NCI-H2171 (cell line): ENCODE measurements at regions not wholly inside any gene's neighbourhood (a gene's known extent, or its start where the extent isn't known, plus 50 kb on each side); places are given as distances from the start of the nearest gene placed in this dataset.

Experiments used
- DNase-seq: peaks from one replicate; lab custom pipeline; 2025; lab: John Stamatoyannopoulos, UW

DNA sequence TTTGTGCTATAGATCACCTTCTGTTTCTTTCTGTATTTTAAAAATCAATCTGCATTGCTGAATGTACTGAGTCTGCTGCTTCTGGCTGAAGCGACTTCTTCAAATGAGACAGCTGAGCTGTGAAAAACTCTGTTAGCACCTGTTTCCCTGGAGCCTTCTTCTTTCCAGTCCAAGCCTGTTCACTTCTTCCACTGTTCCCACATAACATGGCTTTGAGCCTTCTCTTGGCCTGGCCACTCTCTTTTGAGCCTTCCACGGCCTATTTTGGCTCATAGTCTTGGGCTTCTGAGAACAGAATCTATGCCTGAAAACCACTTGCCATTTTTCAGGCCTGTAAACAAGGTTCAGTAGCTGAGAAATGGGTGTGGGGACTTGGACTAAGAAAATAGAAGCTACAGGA is 132.9 kb upstream of the IGFBP7 start:
- DNase-seq: no peak

GRCh38 chr4:57234252-57234775 is 124.1 kb upstream of the IGFBP7 start:
- DNase-seq: no peak

- DNase-seq: no peak
Observed at GRCh38 chr4:57233386-57233785, 123.2 kb upstream of the IGFBP7 start.

- no peak for DNase-seq
Observed at GRCh38 chr4:57231781-57232180, 121.6 kb upstream of the IGFBP7 start.

DNA sequence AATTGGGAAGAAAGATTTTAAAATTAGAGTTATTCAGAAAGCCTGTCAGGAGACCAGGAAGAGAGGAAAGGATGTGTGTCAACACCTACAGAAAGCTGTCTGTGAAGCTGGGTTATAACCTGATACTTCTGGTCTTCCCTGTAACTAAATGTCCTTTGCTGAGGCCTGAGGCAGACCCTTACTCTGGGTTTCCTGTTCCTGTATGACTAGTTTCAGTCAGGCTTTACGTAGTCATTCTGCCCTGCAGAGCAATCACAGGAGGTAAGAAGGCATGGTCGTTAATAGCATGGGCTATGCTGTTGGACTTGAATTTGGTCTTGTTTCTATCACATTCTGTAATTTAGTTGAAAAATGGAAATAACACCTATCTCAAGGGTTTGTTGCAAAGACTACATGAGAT is 110.5 kb upstream of the IGFBP7 start:
- no peak for DNase-seq

GRCh38 chr4:57220172-57220571 is 110.0 kb upstream of the IGFBP7 start:
- no peak for DNase-seq

GRCh38 chr4:57219431-57219830 is 109.2 kb upstream of the IGFBP7 start:
- DNase-seq: no peak

- no peak for DNase-seq
Observed at GRCh38 chr4:57214654-57215411, 104.6 kb upstream of the IGFBP7 start.

GRCh38 chr4:57211131-57211530 is 100.9 kb upstream of the IGFBP7 start:
- DNase-seq: no peak

DNA sequence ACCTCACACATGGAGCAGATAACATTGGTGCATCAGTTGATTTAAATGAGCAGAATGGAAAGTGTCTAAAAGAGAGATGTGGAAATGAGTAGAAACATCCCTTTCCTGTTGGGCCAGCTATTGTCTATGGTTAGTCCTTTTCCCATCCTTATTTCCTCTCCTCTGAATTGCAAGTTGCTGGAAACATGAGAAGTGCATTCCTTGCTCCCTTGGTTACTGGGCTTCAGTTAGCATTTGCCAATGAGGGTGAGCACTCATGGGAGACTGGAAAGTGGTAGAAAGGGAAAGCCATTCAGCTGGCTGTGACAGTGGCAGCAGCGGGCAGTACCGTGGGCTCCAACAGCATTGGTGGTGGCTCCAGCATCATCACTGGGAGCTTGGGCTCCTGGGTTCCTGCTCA is 96.0 kb upstream of the IGFBP7 start:
- no peak for DNase-seq

DNA sequence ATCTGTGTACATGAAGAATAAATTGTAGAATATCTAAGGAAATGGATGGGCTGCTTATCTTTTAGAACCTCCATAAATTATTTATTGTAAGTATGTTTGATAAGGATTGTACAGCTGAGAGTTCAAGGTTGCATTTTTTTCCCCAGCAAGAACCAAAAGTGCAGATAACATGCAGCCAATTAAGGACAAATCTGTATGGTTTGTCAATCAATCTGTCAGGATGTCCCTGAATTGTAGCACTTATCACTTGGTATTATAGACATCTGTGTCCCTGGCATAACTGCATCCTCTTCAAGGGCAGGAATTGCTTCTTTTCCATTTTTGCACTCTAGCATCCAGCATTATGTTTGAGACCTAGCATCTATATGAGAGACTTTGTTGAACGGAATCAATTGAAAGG is 95.4 kb upstream of the IGFBP7 start:
- no peak for DNase-seq

GRCh38 chr4:57200799-57201327 is 90.7 kb upstream of the IGFBP7 start:
- DNase-seq: no peak

GRCh38 chr4:57199267-57199666 is 89.1 kb upstream of the IGFBP7 start:
- no peak for DNase-seq

- DNase-seq: no peak
Observed at GRCh38 chr4:57195622-57196021, 85.4 kb upstream of the IGFBP7 start.

GRCh38 chr4:57194068-57194611 is 84.0 kb upstream of the IGFBP7 start:
- no peak for DNase-seq

GRCh38 chr4:57193209-57193810 is 83.1 kb upstream of the IGFBP7 start:
- DNase-seq: no peak

GRCh38 chr4:57191523-57192034 is 81.4 kb upstream of the IGFBP7 start:
- DNase-seq: no peak

DNA sequence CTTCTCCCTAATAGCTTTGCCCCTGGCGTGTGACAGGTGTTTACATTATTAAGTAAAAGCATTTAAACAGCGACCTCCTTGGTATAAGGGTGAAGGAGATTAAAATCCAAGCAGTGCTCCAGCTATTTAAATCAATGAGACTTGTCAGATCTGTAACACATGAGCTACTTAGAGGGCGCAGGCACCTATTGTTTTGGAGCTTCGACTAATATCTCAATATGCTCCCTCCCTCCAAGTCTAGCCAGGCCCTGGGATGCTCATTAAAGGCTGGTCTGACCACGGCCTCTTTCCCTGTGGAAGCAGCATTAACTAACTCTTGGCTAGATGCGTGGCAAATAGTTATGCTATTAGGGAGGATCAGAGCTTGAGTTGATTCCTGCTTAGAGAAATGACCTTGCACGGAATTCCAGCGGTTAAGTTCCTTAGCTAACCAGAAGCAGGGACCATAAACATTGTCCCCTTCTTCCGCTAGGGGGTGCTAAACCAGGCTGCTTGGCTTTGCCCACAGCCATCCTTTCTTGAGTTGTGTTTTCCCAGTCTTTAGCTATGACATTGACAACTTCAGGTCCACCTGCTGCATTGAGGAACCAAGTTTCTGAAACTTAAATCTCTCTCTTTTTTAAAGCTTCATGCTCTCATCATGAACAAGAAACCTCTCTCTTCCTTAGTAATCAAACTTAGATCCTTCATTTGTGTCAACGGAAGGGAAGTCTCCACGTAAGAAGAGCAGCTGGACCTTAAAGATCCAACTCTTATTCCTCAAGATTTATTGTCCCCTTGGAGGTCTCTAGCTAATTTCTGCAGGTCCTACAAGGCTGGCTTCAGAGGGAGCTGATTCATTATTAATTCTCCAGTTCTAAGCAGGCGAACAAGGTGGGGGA is 80.7 kb upstream of the IGFBP7 start:
- DNase-seq: no peak

DNA sequence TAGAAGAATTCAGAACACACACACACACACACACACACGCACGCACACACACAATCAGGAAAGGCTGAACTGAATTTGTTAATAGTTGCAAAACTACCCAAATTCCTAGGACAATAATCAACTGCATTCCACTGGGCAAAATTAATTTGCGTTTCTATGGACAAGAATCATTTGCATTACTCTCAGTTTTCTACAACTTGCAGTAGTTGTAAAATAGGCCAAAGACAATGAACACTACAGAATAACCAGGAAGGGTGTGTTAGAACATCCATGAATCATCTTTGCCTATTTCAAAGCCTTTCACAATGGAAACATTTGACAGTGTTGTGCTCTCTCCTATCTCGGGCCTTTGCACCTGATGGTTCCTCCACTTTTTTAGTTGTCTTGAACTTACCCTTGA is 77.1 kb upstream of the IGFBP7 start:
- no peak for DNase-seq

DNA sequence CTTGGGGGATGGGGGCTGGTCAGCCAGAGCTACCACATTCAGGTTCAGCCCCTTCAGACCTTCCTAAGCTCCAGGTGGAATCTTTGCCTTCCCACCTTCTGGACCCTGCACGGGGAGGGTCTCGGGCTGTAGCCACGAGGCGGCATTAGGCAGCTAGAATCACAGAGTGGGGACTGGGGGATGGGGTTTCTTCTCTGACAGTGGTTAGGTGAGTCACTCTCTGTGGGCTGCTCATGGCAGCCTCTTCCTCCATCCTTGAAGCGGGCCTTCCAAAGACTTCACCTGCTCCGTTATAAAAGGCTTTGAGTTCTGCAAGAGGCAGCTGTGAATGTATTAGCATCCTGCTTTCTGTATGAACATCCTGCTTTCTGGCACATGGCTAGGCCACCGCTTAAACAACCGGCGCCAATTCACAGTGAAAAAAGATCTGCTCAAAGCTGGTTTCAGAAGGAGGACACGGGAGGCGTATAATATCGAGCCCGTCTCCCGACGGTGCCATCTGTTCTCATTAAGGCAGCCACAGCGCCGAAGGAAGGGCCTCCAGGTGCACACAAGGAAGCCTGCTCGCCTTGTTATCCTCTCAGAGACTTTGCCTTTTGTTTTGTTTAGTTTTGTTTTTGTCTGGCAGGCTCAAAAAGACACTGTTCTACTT is 74.3 kb upstream of the IGFBP7 start:
- peak; percentile 55 for DNase-seq

DNA sequence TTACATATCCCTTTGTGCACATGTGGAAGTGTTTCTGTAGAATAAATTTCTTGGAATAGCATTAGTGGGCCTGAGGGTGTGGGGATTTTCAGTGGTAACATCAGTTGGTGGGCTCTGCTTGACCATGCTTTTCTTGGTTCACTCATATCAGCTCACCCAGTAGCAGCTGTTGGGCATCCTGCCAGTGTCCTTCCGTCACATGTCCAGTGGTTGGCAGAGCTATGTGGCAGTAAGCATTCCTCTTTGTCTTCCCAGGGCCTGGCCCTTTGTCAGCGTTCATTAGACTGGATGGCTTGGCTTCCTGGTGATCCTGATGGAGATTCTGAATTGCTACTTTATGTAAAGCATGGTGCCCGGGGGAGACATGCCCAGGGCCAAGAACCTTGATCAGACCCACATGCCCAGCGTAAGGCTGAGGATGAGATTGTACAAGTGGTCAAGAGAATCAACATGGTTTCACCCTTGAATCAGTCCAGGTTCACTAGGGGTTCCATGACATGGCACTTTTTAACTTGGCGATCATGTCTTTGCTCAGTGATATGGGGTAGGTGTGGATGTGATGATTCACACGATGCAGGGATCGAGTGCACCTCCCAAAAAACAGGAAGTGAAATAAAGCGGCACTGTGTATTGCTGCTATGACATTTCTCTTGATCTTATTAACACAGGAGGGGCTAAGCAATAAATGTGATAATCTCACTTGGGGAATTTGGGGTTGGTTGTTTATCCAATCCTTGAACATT is 72.1 kb upstream of the IGFBP7 start:
- no peak for DNase-seq
